ENCODE measurements at regions not wholly inside any gene's neighbourhood (a gene's known extent, or its start where the extent isn't known, plus 50 kb on each side); places are given as distances from the start of the nearest gene placed in this dataset.

DNA sequence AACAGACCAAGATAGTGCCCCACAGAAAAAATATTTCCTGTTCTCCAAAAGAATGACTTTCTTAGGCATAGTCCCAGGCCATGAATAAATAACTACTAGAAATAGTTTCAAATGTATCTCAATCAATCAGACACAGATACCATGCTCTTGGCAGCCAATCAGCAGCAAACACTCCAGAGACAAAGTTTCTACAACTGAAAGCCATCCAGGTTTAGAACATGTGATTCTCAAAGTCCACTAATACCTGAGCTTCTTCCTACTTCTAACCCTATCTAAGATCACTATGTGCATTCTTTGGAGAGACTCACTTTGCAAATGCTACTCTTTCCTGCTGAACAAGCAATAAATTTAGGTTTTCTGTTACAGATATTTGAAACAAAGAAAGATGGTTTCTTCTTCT is 425.8 kb upstream of the GRIN3A start:
- TF ChIP-seq, protein P1, sequence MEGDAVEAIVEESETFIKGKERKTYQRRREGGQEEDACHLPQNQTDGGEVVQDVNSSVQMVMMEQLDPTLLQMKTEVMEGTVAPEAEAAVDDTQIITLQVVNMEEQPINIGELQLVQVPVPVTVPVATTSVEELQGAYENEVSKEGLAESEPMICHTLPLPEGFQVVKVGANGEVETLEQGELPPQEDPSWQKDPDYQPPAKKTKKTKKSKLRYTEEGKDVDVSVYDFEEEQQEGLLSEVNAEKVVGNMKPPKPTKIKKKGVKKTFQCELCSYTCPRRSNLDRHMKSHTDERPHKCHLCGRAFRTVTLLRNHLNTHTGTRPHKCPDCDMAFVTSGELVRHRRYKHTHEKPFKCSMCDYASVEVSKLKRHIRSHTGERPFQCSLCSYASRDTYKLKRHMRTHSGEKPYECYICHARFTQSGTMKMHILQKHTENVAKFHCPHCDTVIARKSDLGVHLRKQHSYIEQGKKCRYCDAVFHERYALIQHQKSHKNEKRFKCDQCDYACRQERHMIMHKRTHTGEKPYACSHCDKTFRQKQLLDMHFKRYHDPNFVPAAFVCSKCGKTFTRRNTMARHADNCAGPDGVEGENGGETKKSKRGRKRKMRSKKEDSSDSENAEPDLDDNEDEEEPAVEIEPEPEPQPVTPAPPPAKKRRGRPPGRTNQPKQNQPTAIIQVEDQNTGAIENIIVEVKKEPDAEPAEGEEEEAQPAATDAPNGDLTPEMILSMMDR (IDR thresholded peaks at IDR 0.05; ENCODE audit: control extremely low read depth in 1 of 3, insufficient read depth in 1 of 3, low read depth in 1 of 3, low read length in 3 of 3), result no peak
- TF ChIP-seq TAF1 (IDR thresholded peaks at IDR 0.05; ENCODE audit: low read depth, low read length) (no peak), HDAC6 (IDR thresholded peaks at IDR 0.05; ENCODE audit: low read depth, low read length) (no peak), EZH2 (IDR thresholded peaks at IDR 0.05; ENCODE audit: low read depth, low read length, severe bottlenecking) (no peak), JUND (IDR thresholded peaks at IDR 0.05; ENCODE audit: low read length) (no peak), POLR2A (IDR thresholded peaks at IDR 0.05; ENCODE audit: control extremely low read depth in 1 of 2, low read depth in 2 of 2, low read length in 2 of 2) (no peak)
- TF ChIP-seq, protein P2, sequence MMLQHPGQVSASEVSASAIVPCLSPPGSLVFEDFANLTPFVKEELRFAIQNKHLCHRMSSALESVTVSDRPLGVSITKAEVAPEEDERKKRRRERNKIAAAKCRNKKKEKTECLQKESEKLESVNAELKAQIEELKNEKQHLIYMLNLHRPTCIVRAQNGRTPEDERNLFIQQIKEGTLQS (IDR thresholded peaks at IDR 0.05; ENCODE audit: insufficient read depth, low read depth, low read length), result no peak
- TF ChIP-seq, protein P3, sequence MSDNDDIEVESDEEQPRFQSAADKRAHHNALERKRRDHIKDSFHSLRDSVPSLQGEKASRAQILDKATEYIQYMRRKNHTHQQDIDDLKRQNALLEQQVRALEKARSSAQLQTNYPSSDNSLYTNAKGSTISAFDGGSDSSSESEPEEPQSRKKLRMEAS (IDR thresholded peaks at IDR 0.05), result no peak

Data from H1 (cell line).